CD8-positive, alpha-beta memory T cell (primary cell): ENCODE measurements at regions not wholly inside any gene's neighbourhood (a gene's known extent, or its start where the extent isn't known, plus 50 kb on each side); places are given as distances from the start of the nearest gene placed in this dataset.
"Not testable (repeated sequence)": the region's sequence is repeated elsewhere in the genome, so short reads cannot be mapped to it uniquely, and the experiment has no call there.

Experiments used
- CTCF ChIA-PET: fragments of 350-600 bp; sonication (Branson Sonifier 250); formaldehyde crosslinking; loops from one replicate; lab custom pipeline; 2021; ENCODE audit warnings: antibody characterized with exemption; lab: Charles Lee
- POLR2A ChIA-PET: fragments of 350-600 bp; sonication (Branson Sonifier 250); formaldehyde crosslinking; loops from one replicate; lab custom pipeline; 2021; ENCODE audit warnings: antibody characterized with exemption; lab: Charles Lee
- DNase-seq, 5 donors: peaks; one replicate each; pipeline versions ENCODE4 v3.0.0 to v3.0.0-alpha.2; 2020 to 2022; ENCODE audit warnings: mixed read lengths in 1 of 5
- H3K27ac ChIP-seq: one replicate; pipeline ENCODE4 v1.7.0; 2013; ENCODE audit warnings: low read depth, mild to moderate bottlenecking, low read length, moderate library complexity
- H3K27me3 ChIP-seq: 2 replicates; pipeline ENCODE4 v1.7.0; 2013; ENCODE audit warnings: low read length, mild to moderate bottlenecking; ENCODE audit not compliant: insufficient read depth, poor library complexity, severe bottlenecking
- H3K36me3 ChIP-seq: 2 replicates; pipeline ENCODE4 v1.7.0; 2013; ENCODE audit warnings: mild to moderate bottlenecking, low read length, moderate library complexity; ENCODE audit not compliant: insufficient read depth
- H3K4me1 ChIP-seq: 2 replicates; pipeline ENCODE4 v1.7.0; 2013; ENCODE audit warnings: mild to moderate bottlenecking, low read length, moderate library complexity; ENCODE audit not compliant: insufficient read depth
- H3K4me3 ChIP-seq: 2 replicates; pipeline ENCODE4 v1.7.0; 2013; ENCODE audit warnings: mild to moderate bottlenecking, low read length
- H3K9me3 ChIP-seq: 2 replicates; pipeline ENCODE4 v1.7.0; 2013; ENCODE audit warnings: mild to moderate bottlenecking, low read length
- H3K27ac Mint-ChIP-seq, 8 donors: one replicate each; pipeline ENCODE4 v1.8.0; 2020 to 2021; ENCODE audit warnings: mixed read lengths in 8 of 8, mild to moderate bottlenecking in 6 of 8, inconsistent platforms in 3 of 8, moderate library complexity in 3 of 8
- H3K27me3 Mint-ChIP-seq, 2 donors: one replicate each; pipeline ENCODE4 v1.8.0; 2020 to 2021; ENCODE audit warnings: mixed read lengths in 2 of 2, mild to moderate bottlenecking in 1 of 2, moderate library complexity in 1 of 2
- H3K36me3 Mint-ChIP-seq, 3 donors: one replicate each; pipeline ENCODE4 v1.8.0; 2020 to 2021; ENCODE audit warnings: mixed read lengths in 3 of 3, inconsistent platforms in 1 of 3, mild to moderate bottlenecking in 1 of 3
- H3K4me1 Mint-ChIP-seq, 3 donors: one replicate each; pipeline ENCODE4 v1.8.0; 2020 to 2021; ENCODE audit warnings: mixed read lengths in 3 of 3, inconsistent platforms in 1 of 3, mild to moderate bottlenecking in 1 of 3
- H3K4me3 Mint-ChIP-seq, 7 donors: one replicate each; pipeline ENCODE4 v1.8.0; 2020 to 2021; ENCODE audit warnings: mixed read lengths in 7 of 7, mild to moderate bottlenecking in 6 of 7, moderate library complexity in 4 of 7, inconsistent platforms in 2 of 7
- H3K9me3 Mint-ChIP-seq, 5 donors: one replicate each; pipeline ENCODE4 v1.8.0; 2020 to 2022; ENCODE audit warnings: mixed read lengths in 5 of 5, mild to moderate bottlenecking in 3 of 5, moderate library complexity in 2 of 5, inconsistent platforms in 1 of 5

- Histone ChIP-seq H3K27me3 (no peaks in the 10 kb centered on the region), H3K36me3 (no peaks in the 10 kb centered on the region), H3K4me1 (no peaks in the 10 kb centered on the region), H3K4me3 (no peak overlapping the region), H3K9me3 (no peaks in the 10 kb centered on the region), H3K27ac (no peak overlapping the region)
- no peaks in the 10 kb centered on the region for H3K36me3 Mint-ChIP-seq
- DNase-seq = no peak
- peaks cover 0 to 4% of the 10 kb centered on the region in 2 donors for H3K27me3 Mint-ChIP-seq
- H3K27ac Mint-ChIP-seq = no peak overlapping the region
- H3K9me3 Mint-ChIP-seq = peaks cover 0 to 12% (median 3%) of the 10 kb centered on the region in 5 donors
- no peak overlapping the region for H3K4me3 Mint-ChIP-seq
- CTCF ChIA-PET = no interaction called here
- no peaks in the 10 kb centered on the region for H3K4me1 Mint-ChIP-seq
- POLR2A ChIA-PET = no interaction called here
These were observed 365.2 kb upstream of the SPRY2 start for GRCh38 chr13:80706164-80706471.

- no peak for DNase-seq
- Mint-ChIP-seq H3K4me3 (no peak overlapping the region), H3K27me3 (peaks cover 0 to 4% of the 10 kb centered on the region in 2 donors), H3K9me3 (peaks cover 1 to 12% (median 3%) of the 10 kb centered on the region in 5 donors), H3K4me1 (no peaks in the 10 kb centered on the region), H3K27ac (no peak overlapping the region), H3K36me3 (no peaks in the 10 kb centered on the region)
- no peak overlapping the region for H3K27ac ChIP-seq
- H3K36me3 ChIP-seq = no peaks in the 10 kb centered on the region
- no peaks in the 10 kb centered on the region for H3K9me3 ChIP-seq
- H3K4me3 ChIP-seq = no peak overlapping the region
- no peaks in the 10 kb centered on the region for H3K27me3 ChIP-seq
- no peaks in the 10 kb centered on the region for H3K4me1 ChIP-seq
- CTCF ChIA-PET = no interaction called here
- POLR2A ChIA-PET = no interaction called here
These were observed 364.6 kb upstream of the SPRY2 start for GRCh38 chr13:80705371-80706163.

DNA sequence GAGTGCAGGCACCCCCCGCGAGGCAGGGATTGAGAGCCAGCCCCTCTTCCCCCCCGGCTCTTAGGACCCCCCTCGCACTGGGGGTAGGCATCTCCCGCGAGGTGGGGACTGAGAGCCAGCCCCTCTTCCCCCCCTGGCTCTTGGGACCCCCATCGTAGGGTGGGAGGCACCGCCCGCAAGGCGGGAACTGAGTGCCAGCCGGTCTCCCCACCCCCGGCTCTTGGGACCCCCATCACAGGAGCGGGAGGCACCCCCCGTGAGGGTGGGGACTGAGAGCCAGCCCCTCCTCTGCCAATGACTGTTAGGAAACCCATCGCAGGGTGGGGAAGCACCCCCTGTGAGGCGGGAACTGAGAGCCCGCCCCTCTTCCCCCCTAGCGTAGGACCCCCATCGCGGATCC lies 363.4 kb upstream of the SPRY2 start:
- Mint-ChIP-seq H3K36me3 (no peaks in the 10 kb centered on the region), H3K27ac (no peak overlapping the region), H3K4me3 (no peak overlapping the region), H3K27me3 (peaks cover 0 to 4% of the 10 kb centered on the region in 2 donors), H3K9me3 (peaks cover 3 to 14% (median 5%) of the 10 kb centered on the region in 5 donors), H3K4me1 (no peaks in the 10 kb centered on the region)
- ChIA-PET CTCF (no interaction called here), POLR2A (no interaction called here)
- Histone ChIP-seq H3K4me3 (no peak overlapping the region), H3K4me1 (no peaks in the 10 kb centered on the region), H3K27me3 (no peaks in the 10 kb centered on the region), H3K9me3 (no peaks in the 10 kb centered on the region), H3K27ac (no peak overlapping the region), H3K36me3 (no peaks in the 10 kb centered on the region)
- no peak for DNase-seq

- H3K4me3 Mint-ChIP-seq = no peak overlapping the region
- peaks cover 9 to 18% (median 11%) of the 10 kb centered on the region in 5 donors for H3K9me3 Mint-ChIP-seq
- POLR2A ChIA-PET = no interaction called here
- H3K27ac Mint-ChIP-seq = no peak overlapping the region
- H3K4me1 ChIP-seq = no peaks in the 10 kb centered on the region
- H3K36me3 Mint-ChIP-seq = no peaks in the 10 kb centered on the region
- H3K9me3 ChIP-seq = no peaks in the 10 kb centered on the region
- H3K27ac ChIP-seq = no peak overlapping the region
- H3K27me3 Mint-ChIP-seq = no peaks in the 10 kb centered on the region
- CTCF ChIA-PET = no interaction called here
- no peak for DNase-seq
- H3K27me3 ChIP-seq = no peaks in the 10 kb centered on the region
- no peaks in the 10 kb centered on the region for H3K4me1 Mint-ChIP-seq
- no peak overlapping the region for H3K4me3 ChIP-seq
- no peaks in the 10 kb centered on the region for H3K36me3 ChIP-seq
These were observed 354.9 kb upstream of the SPRY2 start for GRCh38 chr13:80695841-80696240.

DNA sequence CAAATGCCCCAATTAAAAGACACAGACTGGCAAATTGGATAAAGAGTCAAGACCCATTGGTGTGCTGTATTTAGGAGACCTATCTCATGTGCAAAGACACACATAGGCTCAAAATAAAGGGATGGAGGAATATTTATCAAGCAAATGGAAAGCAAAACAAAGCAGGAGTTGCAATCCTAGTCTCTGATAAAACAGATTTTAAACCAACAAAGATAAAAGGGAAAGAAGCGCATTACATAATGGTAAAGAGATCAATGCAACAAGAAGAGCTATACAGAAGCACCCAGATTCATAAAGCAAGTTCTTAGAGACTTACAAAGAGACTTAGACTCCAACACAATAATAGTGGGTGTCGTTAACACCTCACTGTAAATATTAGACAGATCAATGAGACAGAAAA lies 350.9 kb upstream of the SPRY2 start:
- CTCF ChIA-PET = not testable (repeated sequence)

DNA sequence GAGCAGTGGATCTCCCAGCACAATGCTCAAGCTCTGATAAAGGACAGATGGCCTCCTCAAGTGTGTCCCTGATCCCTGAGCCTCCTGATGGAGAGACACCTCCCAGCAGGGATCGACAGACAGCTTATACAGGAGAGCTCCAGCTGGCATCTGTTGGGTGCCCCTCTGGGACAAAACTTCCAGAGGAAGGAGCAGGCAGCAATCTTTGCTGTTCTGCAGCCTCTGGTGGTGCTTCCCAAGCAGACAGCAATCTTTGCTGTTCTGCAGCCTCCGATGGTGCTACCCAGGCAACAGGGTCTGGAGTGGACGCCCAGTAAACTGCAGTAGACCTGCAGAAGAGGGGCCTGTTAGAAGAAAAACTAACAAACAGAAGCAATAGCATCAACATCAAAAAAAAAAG lies 349.3 kb upstream of the SPRY2 start:
- CTCF ChIA-PET = no interaction called here
- Mint-ChIP-seq H3K4me3 (no peak overlapping the region), H3K27ac (no peak overlapping the region), H3K4me1 (no peaks in the 10 kb centered on the region), H3K36me3 (peaks cover 0 to 7% (median 0%) of the 10 kb centered on the region in 3 donors), H3K27me3 (no peaks in the 10 kb centered on the region), H3K9me3 (peaks cover 0 to 24% (median 9%) of the 10 kb centered on the region in 5 donors)
- H3K4me3 ChIP-seq = no peak overlapping the region
- POLR2A ChIA-PET = no interaction called here
- H3K4me1 ChIP-seq = no peaks in the 10 kb centered on the region
- H3K27me3 ChIP-seq = no peaks in the 10 kb centered on the region
- no peaks in the 10 kb centered on the region for H3K36me3 ChIP-seq
- DNase-seq = no peak
- no peaks in the 10 kb centered on the region for H3K9me3 ChIP-seq
- H3K27ac ChIP-seq = no peak overlapping the region

More for the DNA sequence above, 350.9 kb upstream of the SPRY2 start:
- H3K4me3 Mint-ChIP-seq, H3K4me3 ChIP-seq, POLR2A ChIA-PET, H3K36me3 Mint-ChIP-seq, H3K27me3 ChIP-seq, H3K27ac ChIP-seq, DNase-seq, H3K4me1 Mint-ChIP-seq, H3K9me3 ChIP-seq, H3K27ac Mint-ChIP-seq, H3K4me1 ChIP-seq, H3K36me3 ChIP-seq, H3K27me3 Mint-ChIP-seq: not testable (repeated sequence)
- peaks cover 0 to 24% (median 9%) of the 10 kb centered on the region in 5 donors for H3K9me3 Mint-ChIP-seq

DNA sequence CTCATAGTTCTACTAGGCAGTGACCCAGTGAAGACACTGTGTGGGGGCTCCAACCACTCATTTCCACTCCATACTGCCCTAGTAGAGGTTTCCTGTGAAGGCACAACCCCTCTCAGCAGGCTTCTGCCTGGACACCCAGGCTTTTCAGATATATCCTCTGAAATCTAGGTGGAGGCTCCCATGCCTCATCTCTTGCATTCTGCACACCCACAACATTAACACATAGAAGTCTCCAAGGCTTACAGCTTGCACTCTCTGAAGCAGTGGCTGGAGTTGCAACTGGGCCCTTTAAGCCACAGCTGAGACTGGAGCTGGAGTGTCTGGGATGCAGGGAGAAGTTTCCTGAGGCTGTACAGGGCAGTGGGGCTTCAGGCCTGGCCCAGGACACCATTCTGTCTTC lies 347.7 kb upstream of the SPRY2 start:
- Mint-ChIP-seq H3K36me3 (peaks cover 0 to 7% (median 0%) of the 10 kb centered on the region in 3 donors), H3K27ac (no peak overlapping the region), H3K9me3 (peaks cover 4 to 22% (median 9%) of the 10 kb centered on the region in 5 donors), H3K27me3 (no peaks in the 10 kb centered on the region), H3K4me1 (no peaks in the 10 kb centered on the region), H3K4me3 (no peak overlapping the region)
- POLR2A ChIA-PET = no interaction called here
- Histone ChIP-seq H3K27ac (no peak overlapping the region), H3K4me3 (no peak overlapping the region), H3K27me3 (no peaks in the 10 kb centered on the region), H3K4me1 (no peaks in the 10 kb centered on the region), H3K9me3 (no peaks in the 10 kb centered on the region), H3K36me3 (no peaks in the 10 kb centered on the region)
- CTCF ChIA-PET = no interaction called here
- no peak for DNase-seq

- Histone ChIP-seq H3K36me3 (no peaks in the 10 kb centered on the region), H3K4me1 (no peaks in the 10 kb centered on the region), H3K4me3 (no peak overlapping the region), H3K27ac (no peak overlapping the region), H3K9me3 (no peaks in the 10 kb centered on the region), H3K27me3 (no peaks in the 10 kb centered on the region)
- no peak overlapping the region for H3K27ac Mint-ChIP-seq
- H3K4me3 Mint-ChIP-seq = no peak overlapping the region
- no peaks in the 10 kb centered on the region for H3K4me1 Mint-ChIP-seq
- peaks cover 2 to 11% (median 3%) of the 10 kb centered on the region in 5 donors for H3K9me3 Mint-ChIP-seq
- peaks cover 0 to 7% (median 0%) of the 10 kb centered on the region in 3 donors for H3K36me3 Mint-ChIP-seq
- H3K27me3 Mint-ChIP-seq = no peaks in the 10 kb centered on the region
- ChIA-PET CTCF (no interaction called here), POLR2A (no interaction called here)
- no peak for DNase-seq
These were observed 345.0 kb upstream of the SPRY2 start for GRCh38 chr13:80685942-80686341.
